Endothelial cell of umbilical vein (primary cell): ENCODE measurements at regions not wholly inside any gene's neighbourhood (a gene's known extent, or its start where the extent isn't known, plus 50 kb on each side); places are given as distances from the start of the nearest gene placed in this dataset.

Source experiments
- BruUV-seq: library from RNA; stranded (reverse); fragments of 400-500 nt; replicated peaks from 2 replicates; lab custom pipeline; 2021; lab: Mats Ljungman, UMichigan
- CTCF ChIA-PET: fragments of 300-600, 350-600 bp; sonication (Branson Sonifier 250); formaldehyde crosslinking; loops from one replicate; lab custom pipeline; 2021; ENCODE audit warnings: antibody characterized with exemption, inconsistent platforms; lab: Charles Lee
- POLR2A ChIA-PET: fragments of 300-600, 350-600 bp; sonication (Branson Sonifier 250); formaldehyde crosslinking; loops from one replicate; lab custom pipeline; 2021; ENCODE audit warnings: antibody characterized with exemption, inconsistent platforms; lab: Charles Lee
- DNase-seq: peaks from one replicate; pipeline ENCODE4 v3.0.0-alpha.2; 2011; ENCODE audit warnings: low read depth, low spot score
- FAIRE-seq: peaks from 2 replicates; lab custom pipeline; 2011; peaks lifted over from hg19 to GRCh38; lab: Jason Lieb, UNC
- H2AFZ ChIP-seq: 2 replicates; pipeline ENCODE4 v1.6.0; 2012; ENCODE audit warnings: low read depth, low read length, control low read depth, inconsistent platforms
- H3K27ac ChIP-seq: 2 replicates; pipeline ENCODE4 v1.5.1; 2011; ENCODE audit warnings: low read depth, mild to moderate bottlenecking, control low read depth, low read length, moderate library complexity; ENCODE audit not compliant: insufficient read depth
- H3K27me3 ChIP-seq, 2 experiments: 2 replicates each; pipeline versions ENCODE4 v1.6.0 to v1.6.1; 2011; ENCODE audit warnings: low read length in 2 of 2, mixed read lengths in 1 of 2; ENCODE audit not compliant: control insufficient read depth in 2 of 2, insufficient read depth in 2 of 2
- H3K36me3 ChIP-seq, 2 experiments: 2 replicates in 1 of 2; 3 replicates in 1 of 2; pipeline ENCODE4 v1.5.1; 2011; ENCODE audit warnings: low read length in 2 of 2, mild to moderate bottlenecking in 1 of 2, moderate library complexity in 1 of 2; ENCODE audit not compliant: control insufficient read depth in 2 of 2, insufficient read depth in 2 of 2; ENCODE audit errors: extremely low read depth in 1 of 2
- H3K4me1 ChIP-seq: 3 replicates; pipeline ENCODE4 v1.5.1; 2011; ENCODE audit warnings: mild to moderate bottlenecking, low read length; ENCODE audit not compliant: control insufficient read depth, insufficient read depth; ENCODE audit errors: extremely low read depth
- H3K4me2 ChIP-seq: 2 replicates; pipeline ENCODE4 v1.6.1; 2011; ENCODE audit warnings: low read length, control low read depth, mixed read lengths; ENCODE audit not compliant: insufficient read depth
- H3K4me3 ChIP-seq, 3 experiments: fragments of 200-600 bp in 1 of 3; sonication (generic), shearing (Covaris generic) in 1 of 3; replicated peaks in 1 of 3; 2 replicates each; pipeline ENCODE4 v1.5.1; 2011 to 2016; ENCODE audit warnings: control low read depth in 3 of 3, low read length in 3 of 3, mild to moderate bottlenecking in 2 of 3, inconsistent platforms in 1 of 3, low read depth in 1 of 3, moderate library complexity in 1 of 3; ENCODE audit not compliant: insufficient read depth in 1 of 3
- H3K79me2 ChIP-seq: 2 replicates; pipeline ENCODE4 v1.6.0; 2012; ENCODE audit warnings: low read length, inconsistent platforms; ENCODE audit not compliant: control insufficient read depth, insufficient read depth
- H3K9ac ChIP-seq: replicated peaks from 2 replicates; pipeline ENCODE3; 2011; ENCODE audit warnings: low read length, control low read depth; ENCODE audit not compliant: insufficient read depth; ENCODE audit errors: extremely low read depth
- H3K9me1 ChIP-seq: replicated peaks from 3 replicates; pipeline ENCODE4 v1.6.0; 2011; ENCODE audit warnings: mild to moderate bottlenecking, low read length; ENCODE audit not compliant: control insufficient read depth, insufficient read depth; ENCODE audit errors: extremely low read depth
- H3K9me3 ChIP-seq: replicated peaks from 2 replicates; pipeline ENCODE4 v1.5.1; 2012; ENCODE audit warnings: low read length, inconsistent platforms; ENCODE audit not compliant: control insufficient read depth, insufficient read depth
- H4K20me1 ChIP-seq: replicated peaks from 2 replicates; pipeline ENCODE3; 2011; ENCODE audit warnings: mild to moderate bottlenecking, low read length; ENCODE audit not compliant: control insufficient read depth, insufficient read depth; ENCODE audit errors: extremely low read depth
- CTCF ChIP-seq, 2 donors: IDR thresholded peaks; 1 replicate in 1 of 2; 2 replicates in 1 of 2; pipeline ENCODE4 v1.5.1; 2011; ENCODE audit warnings: low read length in 2 of 2, mild to moderate bottlenecking in 2 of 2, moderate library complexity in 2 of 2, control low read depth in 1 of 2, inconsistent platforms in 1 of 2, low read depth in 1 of 2; ENCODE audit not compliant: insufficient read depth in 1 of 2; ENCODE audit errors: extremely low read depth in 1 of 2
- EZH2 ChIP-seq: IDR thresholded peaks from 2 replicates; pipeline ENCODE4 v1.6.1; 2012; ENCODE audit warnings: borderline replicate concordance, low read depth, mild to moderate bottlenecking, moderate library complexity, low read length, inconsistent platforms; ENCODE audit not compliant: severe bottlenecking
- FOS ChIP-seq: IDR thresholded peaks from 2 replicates; pipeline ENCODE4 v1.6.1; 2011; ENCODE audit warnings: mild to moderate bottlenecking, low read length, moderate library complexity, borderline replicate concordance; ENCODE audit not compliant: insufficient read depth
- GATA2 ChIP-seq: IDR thresholded peaks from 2 replicates; pipeline ENCODE4 v1.7.0; 2011; ENCODE audit warnings: low read depth, mild to moderate bottlenecking, moderate library complexity, mixed read lengths, low read length; ENCODE audit not compliant: insufficient read length, insufficient read depth
- JUN ChIP-seq: IDR thresholded peaks from 2 replicates; pipeline ENCODE4 v1.6.1; 2011; ENCODE audit warnings: borderline replicate concordance, low read depth; ENCODE audit not compliant: insufficient read length, insufficient read depth
- MYC ChIP-seq: IDR thresholded peaks from one replicate; pipeline ENCODE4 v1.6.1; 2011; ENCODE audit warnings: mild to moderate bottlenecking, low read depth, low read length
- POLR2A ChIP-seq: IDR thresholded peaks from 2 replicates; pipeline ENCODE4 v1.6.1; 2012; ENCODE audit warnings: low read depth, mild to moderate bottlenecking, control low read depth, low read length
- POLR2AphosphoS5 ChIP-seq: IDR thresholded peaks from 2 replicates; pipeline ENCODE4 v1.6.1; 2012; ENCODE audit warnings: low read depth, mild to moderate bottlenecking, control low read depth, low read length, moderate library complexity; ENCODE audit not compliant: insufficient read depth
- dilution Hi-C: fragments of 300-500 bp; cut with MboI; formaldehyde crosslinking; loops from one replicate; pipeline ENCODE4 v1.15.0; 2019; ENCODE audit warnings: low sequenced_read_pairs; ENCODE audit not compliant: extremely low pct_ligation_motif_present
- intact Hi-C: fragments of 100-400 bp; cut with micrococcal nuclease; formaldehyde crosslinking; loops from one replicate; pipeline ENCODE4 v1.10.0; 2022
- TF ChIP-seq, protein P1 (sequence below): IDR thresholded peaks from 2 replicates; pipeline ENCODE4 v1.6.1; 2011; ENCODE audit not compliant: insufficient read depth, insufficient read length

DNA sequence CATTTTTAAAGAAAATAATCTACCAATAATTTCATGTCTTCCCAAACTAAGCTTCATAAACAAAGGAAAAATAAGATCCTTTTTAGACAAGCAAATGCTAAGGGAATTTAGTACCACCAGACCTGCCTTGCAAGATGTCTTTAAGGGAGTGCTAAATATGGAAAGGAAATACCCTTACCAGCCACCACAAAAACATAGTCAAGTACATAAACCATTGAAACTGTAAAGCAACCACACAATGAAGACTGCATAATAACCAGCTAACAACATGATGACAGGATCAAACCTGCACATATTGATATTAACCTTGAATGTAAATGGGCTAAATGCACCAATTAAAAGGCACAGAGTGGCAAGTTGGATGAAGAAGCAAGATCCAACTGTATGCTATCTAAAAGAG lies 586.5 kb upstream of the NRG3 start:
- no peak overlapping the region for H3K9ac ChIP-seq
- no peaks in the 10 kb centered on the region for H3K79me2 ChIP-seq
- POLR2A ChIA-PET, result no interaction called here
- no peak overlapping the region for H3K4me3 ChIP-seq
- TF ChIP-seq POLR2AphosphoS5, result no peak
- no peak for TF ChIP-seq FOS
- TF ChIP-seq JUN, result no peak
- no peak for TF ChIP-seq POLR2A
- no peak for TF ChIP-seq MYC
- TF ChIP-seq CTCF (IDR thresholded peaks at IDR 0.05; ENCODE audit: extremely low read depth in 1 of 2, insufficient read depth in 1 of 2, low read depth in 1 of 2, low read length in 2 of 2), result no peak
- no peaks in the 10 kb centered on the region for H3K9me3 ChIP-seq
- H3K36me3 ChIP-seq, result no peaks in the 10 kb centered on the region
- H3K9me1 ChIP-seq, result no peaks in the 10 kb centered on the region
- no peak for DNase-seq
- CTCF ChIA-PET, result no interaction called here
- H3K4me1 ChIP-seq, result no peaks in the 10 kb centered on the region
- H3K27me3 ChIP-seq, result no peaks in the 10 kb centered on the region
- no peak overlapping the region for H3K27ac ChIP-seq
- H3K4me2 ChIP-seq, result no peak overlapping the region
- no peaks in the 10 kb centered on the region for H4K20me1 ChIP-seq
- dilution Hi-C loops, result no loop called here
- no TSS peak for BruUV-seq
- FAIRE-seq, result no peak
- no peak overlapping the region for H2AFZ ChIP-seq
- intact Hi-C loops, result no loop called here

DNA sequence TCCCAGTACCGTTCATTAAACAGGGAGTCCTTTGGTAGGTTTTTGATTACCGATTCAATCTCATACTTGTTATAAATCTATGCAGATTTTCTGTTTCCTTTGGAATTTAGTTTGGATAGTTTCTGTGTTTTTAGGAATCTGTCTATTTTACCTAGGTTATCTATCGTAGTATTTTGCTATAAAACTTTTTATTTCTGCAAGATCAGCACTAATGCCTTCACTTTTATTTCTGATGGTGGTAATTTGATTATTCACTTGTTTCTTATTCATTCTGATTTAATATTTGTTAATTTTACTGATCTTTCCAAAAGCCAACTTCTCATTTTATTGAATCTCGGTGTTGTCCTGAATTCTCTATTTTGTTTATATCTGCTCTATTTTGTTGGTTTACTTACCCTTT lies 577.7 kb upstream of the NRG3 start:
- Histone ChIP-seq H3K27me3 (no peaks in the 10 kb centered on the region), H4K20me1 (no peaks in the 10 kb centered on the region), H3K79me2 (no peaks in the 10 kb centered on the region), H3K36me3 (no peaks in the 10 kb centered on the region), H3K4me3 (no peak overlapping the region), H2AFZ (no peak overlapping the region), H3K4me1 (no peaks in the 10 kb centered on the region), H3K9ac (no peak overlapping the region), H3K9me1 (no peaks in the 10 kb centered on the region), H3K4me2 (no peak overlapping the region), H3K27ac (no peak overlapping the region), H3K9me3 (no peaks in the 10 kb centered on the region)
- TF ChIP-seq POLR2AphosphoS5 (no peak), GATA2 (no peak), JUN (no peak), EZH2 (no peak), CTCF (IDR thresholded peaks at IDR 0.05; ENCODE audit: extremely low read depth in 1 of 2, insufficient read depth in 1 of 2, low read depth in 1 of 2, low read length in 2 of 2) (no peak), POLR2A (no peak), MYC (no peak)
- TF ChIP-seq, protein P1, sequence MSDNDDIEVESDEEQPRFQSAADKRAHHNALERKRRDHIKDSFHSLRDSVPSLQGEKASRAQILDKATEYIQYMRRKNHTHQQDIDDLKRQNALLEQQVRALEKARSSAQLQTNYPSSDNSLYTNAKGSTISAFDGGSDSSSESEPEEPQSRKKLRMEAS, result no peak
- CTCF ChIA-PET, result no interaction called here
- BruUV-seq, result no TSS peak
- intact Hi-C loops (no loop called here), dilution Hi-C loops (no loop called here)
- POLR2A ChIA-PET, result no interaction called here
- FAIRE-seq (no peak), DNase-seq (no peak)
